ENCODE measurements at regions not wholly inside any gene's neighbourhood (a gene's known extent, or its start where the extent isn't known, plus 50 kb on each side); places are given as distances from the start of the nearest gene placed in this dataset.
"Not testable (repeated sequence)": the region's sequence is repeated elsewhere in the genome, so short reads cannot be mapped to it uniquely, and the experiment has no call there.

DNA sequence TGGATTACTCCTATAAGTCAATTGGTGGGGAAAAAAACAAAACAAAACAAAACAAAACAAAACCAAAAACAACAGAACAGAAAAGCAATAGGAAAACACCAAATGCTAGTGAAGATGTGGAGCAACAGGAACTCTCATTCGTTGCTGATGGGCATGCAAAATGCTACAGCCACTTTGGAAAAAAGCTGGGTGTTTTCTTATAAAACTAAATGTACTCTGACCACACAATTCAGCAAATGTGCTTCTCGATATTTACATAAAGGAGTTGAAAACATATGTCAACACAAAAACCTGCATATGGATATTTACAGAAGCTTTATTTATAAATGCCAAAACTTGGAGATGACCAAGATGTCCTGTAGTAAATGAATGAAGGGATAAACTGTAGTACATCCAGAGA is 703.6 kb upstream of the FAM241A start:
- in situ Hi-C loops (cut with HindIII; ENCODE audit: low pct_ligation_motif_present, low sequenced_read_pairs) = no loop called here
- Histone ChIP-seq H3K27ac (no peak overlapping the region), H3K4me3 (ENCODE audit: low read depth, low read length) (no peak overlapping the region), H3K27me3 (replicated peaks) (no peaks in the 10 kb centered on the region), H3K36me3 (replicated peaks) (no peaks in the 10 kb centered on the region)
- no peak for DNase-seq
- TF ChIP-seq, protein P1, sequence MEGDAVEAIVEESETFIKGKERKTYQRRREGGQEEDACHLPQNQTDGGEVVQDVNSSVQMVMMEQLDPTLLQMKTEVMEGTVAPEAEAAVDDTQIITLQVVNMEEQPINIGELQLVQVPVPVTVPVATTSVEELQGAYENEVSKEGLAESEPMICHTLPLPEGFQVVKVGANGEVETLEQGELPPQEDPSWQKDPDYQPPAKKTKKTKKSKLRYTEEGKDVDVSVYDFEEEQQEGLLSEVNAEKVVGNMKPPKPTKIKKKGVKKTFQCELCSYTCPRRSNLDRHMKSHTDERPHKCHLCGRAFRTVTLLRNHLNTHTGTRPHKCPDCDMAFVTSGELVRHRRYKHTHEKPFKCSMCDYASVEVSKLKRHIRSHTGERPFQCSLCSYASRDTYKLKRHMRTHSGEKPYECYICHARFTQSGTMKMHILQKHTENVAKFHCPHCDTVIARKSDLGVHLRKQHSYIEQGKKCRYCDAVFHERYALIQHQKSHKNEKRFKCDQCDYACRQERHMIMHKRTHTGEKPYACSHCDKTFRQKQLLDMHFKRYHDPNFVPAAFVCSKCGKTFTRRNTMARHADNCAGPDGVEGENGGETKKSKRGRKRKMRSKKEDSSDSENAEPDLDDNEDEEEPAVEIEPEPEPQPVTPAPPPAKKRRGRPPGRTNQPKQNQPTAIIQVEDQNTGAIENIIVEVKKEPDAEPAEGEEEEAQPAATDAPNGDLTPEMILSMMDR (IDR thresholded peaks at IDR 0.05; ENCODE audit: low read depth, low read length, missing control alignments) = no peak

DNA sequence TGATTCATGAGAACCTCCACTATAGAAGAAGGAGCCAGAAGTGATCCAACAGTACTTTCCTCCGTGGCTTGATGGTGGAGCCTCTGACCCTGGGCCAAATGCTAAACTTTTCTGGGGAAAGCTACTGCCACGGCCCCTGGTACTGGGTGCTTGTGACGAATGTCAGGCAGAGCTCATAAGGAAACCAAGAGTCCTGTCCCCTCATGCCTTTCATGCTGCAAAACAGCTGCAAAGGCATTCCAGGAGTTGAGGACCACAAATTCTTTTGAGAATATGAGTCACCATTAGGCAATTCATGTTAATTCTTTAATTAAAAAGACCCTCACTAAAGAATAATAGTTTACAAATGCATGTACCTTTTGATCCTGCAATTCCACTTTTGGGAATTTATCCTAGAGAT is 700.4 kb upstream of the FAM241A start:
- H3K27me3 ChIP-seq (replicated peaks); in situ Hi-C loops (cut with HindIII; ENCODE audit: low pct_ligation_motif_present, low sequenced_read_pairs); DNase-seq; H3K4me3 ChIP-seq (ENCODE audit: low read depth, low read length); H3K36me3 ChIP-seq (replicated peaks); H3K27ac ChIP-seq: not testable (repeated sequence)

DNA sequence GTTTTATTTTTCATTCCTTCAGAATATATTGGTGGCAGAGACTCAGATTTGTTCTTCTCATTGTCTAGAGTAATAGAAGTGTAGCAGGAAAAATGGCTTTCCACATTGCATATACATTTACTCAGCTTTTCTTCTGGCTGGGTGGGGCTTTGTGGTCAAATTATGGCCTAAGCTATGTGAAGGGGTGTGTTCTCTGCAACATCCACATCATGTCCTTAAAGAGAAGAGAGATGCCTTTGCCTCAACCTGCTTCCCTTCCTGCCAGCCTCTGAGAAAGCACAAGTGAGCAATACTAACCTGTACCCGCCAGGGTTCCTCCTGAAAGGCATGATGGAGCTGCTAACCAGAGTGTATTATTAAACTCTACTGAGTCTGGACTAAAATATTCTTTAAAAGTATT is 695.6 kb upstream of the FAM241A start:
- H3K4me3 ChIP-seq (ENCODE audit: low read depth, low read length) = no peak overlapping the region
- in situ Hi-C loops (cut with HindIII; ENCODE audit: low pct_ligation_motif_present, low sequenced_read_pairs) = no loop called here
- H3K27me3 ChIP-seq (replicated peaks) = no peaks in the 10 kb centered on the region
- TF ChIP-seq, protein P1 (IDR thresholded peaks at IDR 0.05; ENCODE audit: low read depth, low read length, missing control alignments) = no peak
- H3K27ac ChIP-seq = no peak overlapping the region
- H3K36me3 ChIP-seq (replicated peaks) = no peaks in the 10 kb centered on the region
- DNase-seq = no peak

DNA sequence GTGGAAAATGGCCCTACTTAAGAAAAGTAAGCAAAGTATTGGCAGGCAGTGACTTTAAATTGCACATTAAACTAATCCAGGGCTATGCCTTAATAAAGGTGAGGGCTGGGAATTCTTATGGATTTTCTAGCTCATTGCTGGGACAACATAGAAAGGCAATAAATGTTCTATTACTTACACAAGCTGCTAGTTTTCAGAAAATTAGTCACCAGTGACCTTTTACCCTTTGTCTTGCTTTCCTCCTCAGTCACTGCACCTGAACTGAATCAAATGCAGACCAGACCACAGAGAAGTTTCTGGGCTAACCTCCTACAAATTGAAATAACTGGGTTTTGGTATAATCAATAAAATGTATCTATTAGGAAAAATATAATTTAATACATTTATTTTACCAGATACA is 694.4 kb upstream of the FAM241A start:
- in situ Hi-C loops (cut with HindIII; ENCODE audit: low pct_ligation_motif_present, low sequenced_read_pairs) = no loop called here
- H3K4me3 ChIP-seq (ENCODE audit: low read depth, low read length) = no peak overlapping the region

DNA sequence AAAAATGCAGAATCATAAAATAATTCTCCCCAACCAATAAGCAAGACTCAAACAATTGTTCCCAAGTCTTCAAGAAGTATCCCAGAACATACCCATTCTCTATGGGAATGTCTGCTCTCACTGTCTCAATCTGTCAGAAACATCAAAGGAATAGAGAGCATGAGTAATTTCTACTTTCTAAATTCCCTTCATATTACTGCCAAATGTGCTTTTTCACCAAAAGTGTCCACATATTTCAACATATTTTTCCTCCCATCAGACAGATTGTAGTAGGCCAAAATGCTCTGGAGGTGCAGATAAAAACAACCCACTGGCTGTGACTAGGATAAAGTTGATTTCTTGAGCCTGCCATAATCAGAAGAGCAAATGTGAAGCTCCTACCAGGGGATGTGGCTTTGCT is 692.0 kb upstream of the FAM241A start:
- H3K27ac ChIP-seq = no peak overlapping the region
- H3K36me3 ChIP-seq (replicated peaks) = no peaks in the 10 kb centered on the region
- no peak for DNase-seq
- TF ChIP-seq, protein P1 (IDR thresholded peaks at IDR 0.05; ENCODE audit: low read depth, low read length, missing control alignments) = no peak
- no peak overlapping the region for H3K4me3 ChIP-seq (ENCODE audit: low read depth, low read length)
- H3K27me3 ChIP-seq (replicated peaks) = no peaks in the 10 kb centered on the region
- in situ Hi-C loops (cut with HindIII; ENCODE audit: low pct_ligation_motif_present, low sequenced_read_pairs) = no loop called here

More for the DNA sequence above, 694.4 kb upstream of the FAM241A start:
- Histone ChIP-seq H3K27me3 (replicated peaks) (no peaks in the 10 kb centered on the region), H3K36me3 (replicated peaks) (no peaks in the 10 kb centered on the region), H3K27ac (no peak overlapping the region)
- DNase-seq = no peak
- TF ChIP-seq, protein P1 (IDR thresholded peaks at IDR 0.05; ENCODE audit: low read depth, low read length, missing control alignments) = no peak

DNA sequence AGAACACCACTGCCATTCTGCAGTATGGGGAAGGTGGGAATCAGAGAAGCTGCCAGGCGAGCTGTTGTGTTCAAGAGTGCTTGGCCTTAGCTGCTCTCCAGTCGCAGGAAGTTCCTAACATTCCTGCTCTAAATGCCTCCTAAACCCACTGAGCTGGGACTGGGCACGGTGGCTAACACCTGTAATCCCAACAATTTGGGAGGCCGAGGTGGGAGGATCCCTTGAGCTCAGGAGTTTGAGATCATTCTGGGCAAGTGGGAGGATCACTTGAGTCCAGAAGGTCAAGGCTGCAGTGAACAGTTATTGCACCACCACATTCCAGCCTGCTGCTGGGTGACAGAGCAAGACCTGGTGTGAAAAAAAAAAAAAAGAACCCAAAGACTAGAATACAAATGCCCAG is 690.3 kb upstream of the FAM241A start:
- Histone ChIP-seq H3K27ac (no peak overlapping the region), H3K4me3 (ENCODE audit: low read depth, low read length) (no peak overlapping the region), H3K36me3 (replicated peaks) (no peaks in the 10 kb centered on the region), H3K27me3 (replicated peaks) (no peaks in the 10 kb centered on the region)
- DNase-seq = no peak
- in situ Hi-C loops (cut with HindIII; ENCODE audit: low pct_ligation_motif_present, low sequenced_read_pairs) = no loop called here
- TF ChIP-seq, protein P1 (IDR thresholded peaks at IDR 0.05; ENCODE audit: low read depth, low read length, missing control alignments) = no peak

All from brain microvascular endothelial cell (primary cell).